Activated T-cell treated with anti-CD3 and anti-CD28 coated beads for 24 hours (primary cell): ENCODE measurements at regions not wholly inside any gene's neighbourhood (a gene's known extent, or its start where the extent isn't known, plus 50 kb on each side); places are given as distances from the start of the nearest gene placed in this dataset.
"Not testable (repeated sequence)": the region's sequence is repeated elsewhere in the genome, so short reads cannot be mapped to it uniquely, and the experiment has no call there.

Experiments
- DNase-seq: peaks from one replicate; pipeline ENCODE4 v3.0.0-alpha.2; 2020; ENCODE audit warnings: low read depth

DNA sequence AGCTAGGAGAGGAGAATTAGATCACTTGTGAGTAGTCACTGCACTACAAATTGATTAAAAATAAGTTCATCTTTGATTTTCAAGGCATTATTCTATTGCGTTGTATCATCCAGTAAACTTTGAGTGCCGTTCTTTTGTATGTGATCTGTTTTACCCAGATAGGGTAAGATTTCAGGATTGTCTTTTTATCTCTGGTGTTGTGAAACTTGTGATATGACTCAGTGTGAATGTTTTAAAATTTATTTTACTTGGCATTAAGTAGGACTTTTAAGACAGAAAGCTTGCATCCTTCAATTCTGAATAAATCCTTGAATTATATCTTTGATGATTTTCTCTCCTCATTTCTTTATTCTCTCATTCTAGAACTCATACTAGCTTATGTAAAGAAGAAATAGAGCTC lies 93.3 kb upstream of the ADAMTS5 start:
- DNase-seq: no peak

DNA sequence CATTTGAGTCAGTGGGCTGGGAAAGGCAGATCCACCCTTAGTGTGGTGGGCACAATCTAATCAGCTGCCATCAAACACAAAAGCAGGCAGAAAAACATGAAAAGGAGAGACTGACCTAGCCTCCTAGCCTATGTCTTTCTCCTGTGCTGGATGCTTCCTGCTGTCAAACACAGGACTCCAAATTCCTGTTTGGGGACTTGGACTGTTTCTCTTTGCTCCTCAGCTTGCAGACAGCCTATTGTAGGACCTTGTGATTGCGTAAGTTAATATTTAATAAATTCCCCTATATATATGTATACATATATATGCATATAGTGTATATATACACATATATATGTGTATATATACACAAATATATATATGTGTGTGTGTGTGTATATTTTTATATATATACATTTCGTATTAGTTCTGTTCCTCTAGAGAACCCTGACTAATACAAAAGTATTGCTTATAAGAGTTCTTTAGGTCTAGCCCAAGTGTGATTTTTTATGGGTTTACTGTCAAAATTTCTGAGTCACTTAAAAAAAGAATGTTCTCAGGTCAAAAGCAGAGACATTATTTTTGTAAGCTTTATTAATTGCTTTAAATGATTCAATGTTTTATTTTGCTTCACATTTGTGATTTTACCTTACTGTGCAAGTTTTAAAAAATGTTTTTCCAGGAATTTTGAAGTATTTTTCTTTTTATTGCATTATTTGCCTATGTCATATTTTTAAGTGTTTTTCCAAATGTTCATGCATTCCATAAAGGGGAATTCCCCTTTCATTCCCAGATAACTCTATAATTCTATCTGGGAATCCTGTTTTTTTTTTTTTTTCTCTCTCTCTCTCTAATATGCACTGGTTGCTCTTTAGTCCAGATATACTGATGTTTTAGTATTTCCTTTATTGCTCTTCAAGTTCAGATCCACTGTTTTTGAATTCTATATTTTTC lies 92.1 kb upstream of the ADAMTS5 start:
- no peak for DNase-seq

DNA sequence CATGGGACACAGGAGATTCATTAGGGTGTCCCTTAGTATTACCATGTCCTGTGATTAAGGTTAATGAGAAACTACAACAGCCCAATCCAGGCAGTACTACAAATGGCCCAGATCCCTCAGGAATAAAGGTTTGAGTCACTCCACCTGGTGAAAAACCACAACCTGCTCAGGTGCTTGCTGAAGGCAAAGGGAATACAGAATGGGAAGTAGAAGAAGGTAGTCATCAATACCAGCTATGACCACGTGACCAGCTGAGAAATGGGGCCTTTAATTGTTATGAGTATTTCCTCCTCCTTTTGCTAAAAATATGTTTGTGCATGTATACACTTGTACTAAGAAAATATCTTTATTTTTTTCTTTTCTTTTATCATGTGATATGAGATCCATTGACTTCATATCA lies 91.1 kb upstream of the ADAMTS5 start:
- DNase-seq: no peak

GRCh38 chr21:27047658-27048314 lies 80.9 kb upstream of the ADAMTS5 start:
- DNase-seq: no peak

DNA sequence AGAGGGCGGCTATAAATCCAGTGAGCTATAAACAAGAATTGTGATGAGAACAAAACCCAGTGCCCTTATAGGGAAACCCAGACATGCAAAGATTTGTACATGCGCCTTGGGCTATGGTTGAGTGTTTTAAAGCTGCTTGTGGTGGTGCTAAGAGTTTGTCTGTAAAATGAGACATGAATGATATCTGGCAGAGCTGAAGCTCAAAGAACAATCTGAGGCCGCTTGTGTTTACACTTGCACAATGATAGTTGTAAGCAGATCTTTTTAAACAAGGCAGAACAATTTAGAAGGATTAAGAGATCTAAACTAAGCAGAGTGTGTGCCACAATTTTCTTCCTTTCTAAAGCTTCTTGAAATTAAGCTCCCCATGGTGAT lies 80.4 kb upstream of the ADAMTS5 start:
- DNase-seq: no peak

DNA sequence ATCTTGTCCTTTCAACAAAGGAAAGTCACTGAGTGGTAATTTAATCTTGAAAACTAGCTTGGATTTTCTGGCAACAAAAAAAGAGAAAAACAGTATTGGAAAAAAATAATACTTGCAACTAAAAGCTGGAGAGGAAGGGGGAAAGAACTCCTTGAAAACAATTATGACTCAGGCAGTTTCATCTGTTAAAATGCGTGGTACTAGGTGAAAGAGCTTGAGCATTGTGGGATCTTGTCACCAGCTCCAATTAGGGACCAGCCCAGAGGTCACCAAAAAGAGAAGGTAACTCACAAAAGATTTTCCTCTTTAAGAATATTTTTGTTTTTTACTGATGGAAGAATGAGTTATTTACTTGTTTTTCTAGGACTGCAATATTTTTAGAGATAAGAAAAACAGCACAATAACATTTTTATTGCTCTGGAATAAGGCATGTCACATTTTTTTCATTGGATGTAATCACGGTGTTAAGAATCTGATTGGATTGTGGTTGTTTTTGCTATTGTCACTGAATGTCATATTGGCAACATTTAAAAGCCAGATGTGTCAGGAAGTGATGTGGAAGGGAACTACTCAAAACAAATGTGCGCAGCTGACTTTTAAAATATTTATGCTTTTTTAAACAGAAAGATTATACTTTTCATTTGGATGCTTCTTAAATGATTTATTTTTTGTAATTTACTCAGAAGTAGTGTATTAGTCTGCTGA lies 78.5 kb upstream of the ADAMTS5 start:
- DNase-seq: no peak

- DNase-seq: no peak
Observed at GRCh38 chr21:27043377-27043776, 76.5 kb upstream of the ADAMTS5 start.

DNA sequence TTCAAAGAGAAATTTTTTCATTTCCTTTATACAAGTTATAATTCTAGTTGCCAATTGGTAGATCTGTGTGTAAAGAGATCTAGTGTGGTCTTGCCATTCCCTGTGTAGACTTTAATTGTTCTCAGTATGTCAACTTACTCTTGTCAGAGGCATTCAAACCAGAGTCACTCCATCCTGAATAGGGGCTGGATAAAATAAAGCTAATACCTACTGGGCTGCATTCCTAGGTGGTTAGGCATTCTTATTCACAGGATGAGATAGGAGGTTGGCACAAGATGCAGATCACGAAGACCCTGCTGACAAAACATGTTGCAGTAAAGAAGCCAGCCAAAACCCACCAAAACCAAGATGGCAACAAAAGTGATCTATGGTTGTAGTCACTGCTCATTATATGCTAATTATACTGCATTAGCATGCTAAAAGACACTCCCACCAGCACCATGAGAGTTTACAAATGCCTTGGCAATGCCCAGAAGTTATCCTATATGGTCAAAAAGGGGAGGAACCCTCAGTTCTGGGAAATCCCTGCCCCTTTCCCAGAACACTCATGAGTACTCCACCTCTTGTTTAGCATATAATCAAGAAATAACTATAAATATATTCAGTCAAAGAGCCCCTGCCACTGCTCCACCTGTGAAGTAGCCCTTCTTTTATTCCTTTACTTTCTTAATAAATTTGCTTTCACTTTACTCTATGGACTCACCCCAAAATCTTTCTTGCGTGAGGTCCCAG lies 74.0 kb upstream of the ADAMTS5 start:
- no peak for DNase-seq

- no peak for DNase-seq
Observed at GRCh38 chr21:27036736-27037301, 69.9 kb upstream of the ADAMTS5 start.

- no peak for DNase-seq
Observed at GRCh38 chr21:27035791-27036190, 68.9 kb upstream of the ADAMTS5 start.

DNA sequence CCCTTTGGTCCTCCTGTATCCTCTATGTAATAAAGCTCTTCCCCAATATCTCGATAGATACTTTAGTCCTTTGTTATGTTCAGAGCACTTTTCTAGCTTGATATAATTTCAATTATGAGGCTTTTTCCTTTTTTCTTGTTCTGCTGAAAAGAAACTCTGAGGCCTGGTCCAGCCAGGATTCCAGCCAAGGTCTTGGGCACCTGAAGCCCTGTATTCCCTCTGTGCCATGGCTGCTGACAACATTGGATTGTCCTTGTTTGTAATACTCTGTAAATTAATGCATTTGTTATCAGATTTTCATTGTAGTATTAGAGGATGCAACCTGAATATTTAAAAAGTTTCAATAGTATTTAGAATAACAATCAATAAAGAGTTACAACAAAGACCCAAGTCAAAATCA lies 67.9 kb upstream of the ADAMTS5 start:
- no peak for DNase-seq

- no peak for DNase-seq
Observed at GRCh38 chr21:27033471-27033870, 66.6 kb upstream of the ADAMTS5 start.

- DNase-seq: no peak
Observed at GRCh38 chr21:27026501-27026900, 59.6 kb upstream of the ADAMTS5 start.

DNA sequence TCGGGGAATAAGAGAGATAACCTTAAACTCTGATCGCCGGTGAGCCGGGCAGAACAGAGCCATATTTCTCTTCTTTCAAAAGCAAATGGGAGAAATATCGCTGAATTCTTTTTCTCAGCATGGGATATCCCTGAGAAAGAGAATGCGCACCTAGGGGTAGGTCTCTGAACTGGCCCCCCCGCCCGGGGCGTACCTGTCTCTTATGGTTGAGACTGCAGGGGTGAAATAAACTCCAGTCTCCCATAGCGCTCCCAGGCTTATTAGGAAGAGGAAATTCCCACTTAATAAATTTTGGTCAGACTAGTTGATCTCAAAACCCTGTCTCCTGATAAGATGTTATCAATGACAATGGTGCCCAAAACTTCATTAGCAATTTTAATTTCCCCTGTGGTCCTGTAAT lies 58.8 kb upstream of the ADAMTS5 start:
- not testable (repeated sequence) for DNase-seq

DNA sequence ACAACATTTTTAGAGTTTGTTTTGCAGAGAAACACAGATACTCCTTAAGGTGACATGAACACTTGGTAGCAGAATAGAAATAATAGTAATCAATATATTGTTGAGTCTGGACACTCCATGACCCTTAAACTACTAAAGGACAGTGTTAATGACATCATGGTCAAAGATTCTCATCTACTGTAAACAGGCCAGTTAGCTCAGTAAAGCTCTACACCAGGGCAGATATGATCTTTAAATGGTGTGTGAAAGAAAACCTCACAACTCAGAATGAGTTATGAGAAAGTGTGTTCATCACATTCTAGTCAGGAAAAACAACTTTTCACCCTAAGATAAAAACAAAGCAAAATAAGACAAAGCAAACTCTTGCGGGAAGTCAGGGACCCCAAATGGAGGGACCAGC lies 58.1 kb upstream of the ADAMTS5 start:
- no peak for DNase-seq

DNA sequence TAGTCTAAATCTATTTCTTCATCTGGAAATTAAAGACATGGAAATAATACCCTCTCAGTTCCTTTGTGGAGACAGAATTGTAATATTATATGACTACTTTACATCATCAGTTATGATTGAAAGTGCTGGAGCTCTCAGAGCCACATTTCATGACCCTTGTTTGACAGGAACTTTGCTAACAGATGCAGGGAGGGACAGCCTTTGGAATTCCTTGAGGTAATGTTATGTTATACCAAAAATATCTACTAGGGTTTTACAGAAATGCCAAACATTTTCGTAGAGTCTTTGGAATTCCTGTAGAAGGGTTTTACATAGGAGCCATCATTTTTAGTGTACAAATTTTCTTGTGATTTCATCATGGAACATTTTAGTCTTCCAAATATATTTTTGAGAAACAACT lies 57.4 kb upstream of the ADAMTS5 start:
- no peak for DNase-seq

DNA sequence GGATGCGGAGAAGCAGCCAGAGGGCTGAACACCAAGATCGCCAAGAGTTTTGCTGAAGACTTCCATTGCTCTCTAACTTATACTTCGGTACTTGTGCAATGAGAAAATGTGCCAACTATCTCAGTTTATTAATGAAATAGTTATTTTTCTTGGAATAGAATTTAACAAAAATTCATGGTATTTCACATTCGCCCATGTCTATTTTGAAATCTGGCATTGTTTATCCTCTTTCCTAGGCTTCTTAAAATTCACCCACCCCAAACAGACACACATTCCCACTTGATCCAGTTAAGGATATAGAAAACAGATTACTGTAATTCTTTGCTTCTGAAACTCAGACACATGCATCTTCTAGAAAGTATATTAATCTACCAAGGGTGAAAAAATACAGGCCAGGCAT lies 56.3 kb upstream of the ADAMTS5 start:
- no peak for DNase-seq

DNA sequence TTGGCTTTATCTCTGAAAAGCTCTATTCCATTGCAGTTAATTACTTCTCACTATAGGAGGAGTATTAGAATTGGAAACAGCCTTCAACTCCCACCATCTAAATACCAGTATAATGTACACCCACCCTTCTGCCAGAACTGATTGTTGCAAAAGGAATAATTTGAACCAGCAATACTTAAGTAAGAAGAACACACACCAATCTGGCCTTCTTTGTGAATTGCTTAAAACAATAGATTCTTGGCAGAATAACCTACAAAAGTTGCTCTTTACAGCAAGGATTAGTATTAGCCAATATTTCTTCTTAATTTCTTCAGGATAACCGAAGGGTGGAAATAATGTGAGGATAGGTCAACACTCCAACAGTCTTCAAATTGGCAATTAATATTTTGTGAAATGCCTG lies 54.9 kb upstream of the ADAMTS5 start:
- no peak for DNase-seq

- no peak for DNase-seq
Observed at GRCh38 chr21:27021046-27021445, 54.2 kb upstream of the ADAMTS5 start.

DNA sequence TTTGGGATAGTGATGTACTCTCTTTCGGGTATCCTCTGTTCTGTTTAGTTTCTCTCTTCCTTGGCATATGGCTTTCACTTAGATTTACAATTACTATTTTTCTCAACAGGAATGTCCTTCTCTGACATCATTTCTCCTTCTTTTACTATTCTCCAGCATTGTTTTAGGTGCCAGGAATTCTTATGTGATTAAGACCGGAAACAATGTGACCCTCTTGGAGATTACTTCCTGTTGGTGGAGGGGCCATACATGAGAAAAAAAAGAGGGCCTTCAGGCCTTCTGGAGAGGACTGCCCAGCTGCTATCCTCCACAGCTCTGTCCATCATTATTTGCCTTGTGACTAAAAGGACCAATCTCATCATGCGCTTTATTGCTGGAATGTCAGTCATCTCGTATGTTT lies 50.4 kb upstream of the ADAMTS5 start:
- DNase-seq: no peak
